Left ventricle myocardium inferior (tissue), 1 donor: ENCODE measurements at regions not wholly inside any gene's neighbourhood (a gene's known extent, or its start where the extent isn't known, plus 50 kb on each side); places are given as distances from the start of the nearest gene placed in this dataset.
A peak's percentile ranks its signal among the peaks of the same experiment; 100 is the strongest.

ENCODE experiments used
- DNase-seq: peaks from one replicate; pipeline ENCODE4 v3.0.0-alpha.2; 2020
- H3K27ac ChIP-seq: fragments of 200-600 bp; replicated peaks from 2 replicates; pipeline ENCODE4 v1.8.0; 2021
- H3K27me3 ChIP-seq: fragments of 200-600 bp; 2 replicates; pipeline ENCODE4 v1.8.0; 2021; ENCODE audit warnings: low read depth
- H3K36me3 ChIP-seq: fragments of 200-600 bp; 2 replicates; pipeline ENCODE4 v1.8.0; 2021
- H3K4me1 ChIP-seq: fragments of 200-600 bp; 2 replicates; pipeline ENCODE4 v1.8.0; 2021
- H3K4me3 ChIP-seq: fragments of 200-600 bp; 2 replicates; pipeline ENCODE4 v1.8.0; 2021; ENCODE audit warnings: mild to moderate bottlenecking, moderate library complexity
- H3K9me3 ChIP-seq: fragments of 200-600 bp; replicated peaks from 2 replicates; pipeline ENCODE4 v1.8.0; 2021
- intact Hi-C: fragments of 100-400 bp; cut with micrococcal nuclease; formaldehyde crosslinking; loops from one replicate; pipeline ENCODE4 v1.11.0; 2022
- TF ChIP-seq, protein P1 (sequence below): fragments of 200-600 bp; IDR thresholded peaks from 2 replicates; pipeline ENCODE4 v1.8.0; 2021; ENCODE audit warnings: antibody characterized with exemption, mild to moderate bottlenecking, borderline replicate concordance
- donor health status: DM: no; HTN: yes; CAD: no; lungs with severe emphysema.

DNA sequence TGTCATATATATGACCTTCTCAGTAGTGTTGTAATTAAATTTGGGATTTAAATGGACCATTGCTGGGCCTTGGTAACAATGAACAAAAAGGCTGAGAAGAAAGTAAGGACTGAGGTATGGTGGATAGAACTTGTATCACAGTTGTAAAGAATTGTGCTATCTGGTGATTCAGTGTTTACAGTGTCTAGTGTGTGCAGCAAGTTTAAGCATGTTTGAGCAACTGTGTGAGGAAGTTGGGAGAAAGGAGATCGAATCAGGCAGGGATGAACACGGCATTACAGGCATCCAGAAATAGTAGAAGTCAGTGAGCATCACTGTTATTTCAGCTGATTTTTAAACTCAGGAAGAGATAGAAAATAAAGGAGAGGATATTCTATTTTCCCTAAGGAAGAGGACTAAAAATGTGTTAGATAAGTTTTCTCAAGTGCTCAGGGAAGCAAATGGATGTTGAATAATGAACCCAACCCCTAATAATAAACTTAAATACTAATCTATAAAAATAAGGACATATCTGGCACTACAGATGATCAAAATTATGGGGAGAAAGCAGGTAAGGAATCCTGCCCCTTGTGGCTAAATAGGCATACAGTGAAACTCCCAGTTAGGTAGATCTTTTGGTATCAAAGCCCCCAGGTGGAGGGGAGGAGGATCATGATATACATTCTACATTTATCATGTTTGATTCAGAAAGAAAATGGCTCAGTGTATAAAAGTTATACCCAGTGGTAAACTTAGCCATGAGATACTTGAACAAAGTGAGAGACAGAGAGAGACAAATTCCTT is 361.0 kb upstream of the ANO3 start:
- intact Hi-C loops: no loop called here
- TF ChIP-seq, protein P1, sequence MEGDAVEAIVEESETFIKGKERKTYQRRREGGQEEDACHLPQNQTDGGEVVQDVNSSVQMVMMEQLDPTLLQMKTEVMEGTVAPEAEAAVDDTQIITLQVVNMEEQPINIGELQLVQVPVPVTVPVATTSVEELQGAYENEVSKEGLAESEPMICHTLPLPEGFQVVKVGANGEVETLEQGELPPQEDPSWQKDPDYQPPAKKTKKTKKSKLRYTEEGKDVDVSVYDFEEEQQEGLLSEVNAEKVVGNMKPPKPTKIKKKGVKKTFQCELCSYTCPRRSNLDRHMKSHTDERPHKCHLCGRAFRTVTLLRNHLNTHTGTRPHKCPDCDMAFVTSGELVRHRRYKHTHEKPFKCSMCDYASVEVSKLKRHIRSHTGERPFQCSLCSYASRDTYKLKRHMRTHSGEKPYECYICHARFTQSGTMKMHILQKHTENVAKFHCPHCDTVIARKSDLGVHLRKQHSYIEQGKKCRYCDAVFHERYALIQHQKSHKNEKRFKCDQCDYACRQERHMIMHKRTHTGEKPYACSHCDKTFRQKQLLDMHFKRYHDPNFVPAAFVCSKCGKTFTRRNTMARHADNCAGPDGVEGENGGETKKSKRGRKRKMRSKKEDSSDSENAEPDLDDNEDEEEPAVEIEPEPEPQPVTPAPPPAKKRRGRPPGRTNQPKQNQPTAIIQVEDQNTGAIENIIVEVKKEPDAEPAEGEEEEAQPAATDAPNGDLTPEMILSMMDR: no peak
- no peaks in the 10 kb centered on the region for H3K36me3 ChIP-seq

GRCh38 chr11:25980091-25980490 is 351.8 kb upstream of the ANO3 start:
- no peaks in the 10 kb centered on the region for H3K27me3 ChIP-seq
- H3K4me3 ChIP-seq: no peak overlapping the region
- no peak overlapping the region for H3K27ac ChIP-seq
- TF ChIP-seq, protein P1: no peak
- no peaks in the 10 kb centered on the region for H3K4me1 ChIP-seq
- DNase-seq: no peak
- H3K9me3 ChIP-seq: no peaks in the 10 kb centered on the region
- no peaks in the 10 kb centered on the region for H3K36me3 ChIP-seq
- intact Hi-C loops: loop anchor here (5.0 kb wide), 2 partner anchors 247 to 297 kb away; no protein-coding TSS in a partner anchor

More for the DNA sequence above, 361.0 kb upstream of the ANO3 start:
- no peak for DNase-seq
- no peaks in the 10 kb centered on the region for H3K9me3 ChIP-seq
- no peaks in the 10 kb centered on the region for H3K4me1 ChIP-seq
- no peaks in the 10 kb centered on the region for H3K27me3 ChIP-seq
- no peak overlapping the region for H3K4me3 ChIP-seq
- H3K27ac ChIP-seq: no peak overlapping the region

DNA sequence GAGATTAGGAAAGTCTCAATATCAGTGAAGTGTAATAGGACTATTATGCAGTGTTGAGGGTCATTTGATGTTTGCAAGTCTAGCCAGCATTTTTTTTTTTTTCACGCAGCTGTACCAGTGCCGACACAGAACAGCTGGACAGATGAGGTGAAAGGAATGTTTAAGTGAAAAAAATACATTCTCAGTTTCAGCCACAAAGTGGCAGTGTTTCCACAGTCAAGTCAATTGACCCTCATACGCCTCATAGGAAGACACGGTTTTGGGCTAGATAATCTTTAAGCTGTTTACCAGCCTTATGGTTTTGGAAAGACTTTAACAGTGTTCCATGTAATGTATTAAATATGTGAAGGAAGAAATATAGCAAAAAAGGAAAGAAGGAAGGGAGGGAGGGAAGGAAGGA is 349.9 kb upstream of the ANO3 start:
- no peak for DNase-seq
- TF ChIP-seq, protein P1: peak; percentile 70
- H3K27ac ChIP-seq: no peak overlapping the region
- no peaks in the 10 kb centered on the region for H3K4me1 ChIP-seq
- H3K9me3 ChIP-seq: no peaks in the 10 kb centered on the region
- intact Hi-C loops: loop anchor here (2.0 to 5.0 kb wide), 3 partner anchors 153 to 295 kb away; no protein-coding TSS in a partner anchor
- no peaks in the 10 kb centered on the region for H3K27me3 ChIP-seq
- no peaks in the 10 kb centered on the region for H3K36me3 ChIP-seq
- H3K4me3 ChIP-seq: no peak overlapping the region

- H3K27me3 ChIP-seq: no peaks in the 10 kb centered on the region
Observed at GRCh38 chr11:25983280-25983679, 348.6 kb upstream of the ANO3 start.

DNA sequence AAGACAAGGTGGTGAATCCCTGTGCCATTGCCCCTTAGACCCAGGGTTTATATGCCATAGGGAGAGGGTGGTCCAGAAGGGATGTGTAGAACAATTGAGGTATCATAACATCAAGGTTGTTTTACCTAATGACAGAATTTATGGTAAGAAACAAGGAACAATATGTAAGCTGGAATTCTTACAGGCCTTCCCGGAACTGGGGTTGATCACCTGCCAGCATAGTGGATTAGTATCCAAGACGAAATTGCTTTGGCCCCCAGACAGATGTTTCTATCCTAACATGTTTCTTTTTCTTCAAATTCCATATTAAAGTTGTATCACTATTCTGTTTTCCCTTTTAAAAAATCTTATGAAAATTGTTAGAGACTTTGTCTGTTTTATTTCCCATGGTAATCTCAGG is 343.8 kb upstream of the ANO3 start:
- H3K27ac ChIP-seq: no peak overlapping the region
- TF ChIP-seq, protein P1: no peak
- no peak for DNase-seq
- no peak overlapping the region for H3K4me3 ChIP-seq
- intact Hi-C loops: no loop called here
- H3K4me1 ChIP-seq: no peaks in the 10 kb centered on the region
- H3K27me3 ChIP-seq: no peaks in the 10 kb centered on the region
- no peaks in the 10 kb centered on the region for H3K36me3 ChIP-seq
- H3K9me3 ChIP-seq: no peaks in the 10 kb centered on the region

More at GRCh38 chr11:25983280-25983679, 348.6 kb upstream of the ANO3 start:
- no peaks in the 10 kb centered on the region for H3K36me3 ChIP-seq
- no peak overlapping the region for H3K27ac ChIP-seq
- no peaks in the 10 kb centered on the region for H3K4me1 ChIP-seq
- intact Hi-C loops: loop anchor here (2.0 to 5.0 kb wide), 3 partner anchors 152 to 294 kb away; no protein-coding TSS in a partner anchor
- TF ChIP-seq, protein P1: no peak
- H3K4me3 ChIP-seq: no peak overlapping the region
- DNase-seq: no peak
- no peaks in the 10 kb centered on the region for H3K9me3 ChIP-seq
